ENCODE measurements at regions not wholly inside any gene's neighbourhood (a gene's known extent, or its start where the extent isn't known, plus 50 kb on each side); places are given as distances from the start of the nearest gene placed in this dataset.

- no peaks in the 10 kb centered on the region for H3K4me1 ChIP-seq (ENCODE audit: insufficient read depth)
- H3K27ac Mint-ChIP-seq, result no peak overlapping the region
- peaks cover 92% of the 10 kb centered on the region for H3K9me3 Mint-ChIP-seq
- H3K36me3 Mint-ChIP-seq (ENCODE audit: low read depth), result peaks cover 31% of the 10 kb centered on the region
- H3K4me3 ChIP-seq, result no peak overlapping the region
- no peak overlapping the region for H3K27ac ChIP-seq (ENCODE audit: low read depth)
- DNase-seq (ENCODE audit: low spot score) (no peak), ATAC-seq (no peak)
- no peaks in the 10 kb centered on the region for H4K20me1 ChIP-seq (replicated peaks; ENCODE audit: insufficient read depth)
- H3K4me3 Mint-ChIP-seq, result no peak overlapping the region
- no peaks in the 10 kb centered on the region for H3K9me2 ChIP-seq (ENCODE audit: insufficient read depth)
- no peak overlapping the region for H3K4me2 ChIP-seq
- no peaks in the 10 kb centered on the region for H3K27me3 ChIP-seq (ENCODE audit: insufficient read depth)
- H3K27me3 Mint-ChIP-seq (ENCODE audit: insufficient read depth, low read depth, poor library complexity), result no peaks in the 10 kb centered on the region
- H2AFZ ChIP-seq, result no peak overlapping the region
- no peaks in the 10 kb centered on the region for H3K4me1 Mint-ChIP-seq
- H3F3A ChIP-seq (replicated peaks; ENCODE audit: low read depth), result no peaks in the 10 kb centered on the region
- no peaks in the 10 kb centered on the region for H3K79me2 ChIP-seq (replicated peaks; ENCODE audit: insufficient read depth)
- peaks cover 13% of the 10 kb centered on the region; the same call in 1 of the 2 replicates for H3K36me3 ChIP-seq (ENCODE audit: insufficient read depth)
- no peak for TF ChIP-seq EZH2phosphoT487 (IDR thresholded peaks at IDR 0.05; ENCODE audit: unreplicated experiment)
- no peak for TF ChIP-seq ZNF331 (CRISPR knock-in tag; IDR thresholded peaks at IDR 0.05; ENCODE audit: low read depth)
These were observed 107.6 kb upstream of the TUBA3C start for GRCh38 chr13:19289180-19289579.

- Mint-ChIP-seq H3K4me1 (no peaks in the 10 kb centered on the region), H3K4me3 (no peak overlapping the region), H3K36me3 (ENCODE audit: low read depth) (peaks cover 35% of the 10 kb centered on the region), H3K27ac (no peak overlapping the region), H3K9me3 (peaks cover 92% of the 10 kb centered on the region), H3K27me3 (ENCODE audit: insufficient read depth, low read depth, poor library complexity) (peaks cover 7% of the 10 kb centered on the region)
- Histone ChIP-seq H3K27me3 (ENCODE audit: insufficient read depth) (no peaks in the 10 kb centered on the region), H3F3A (replicated peaks; ENCODE audit: low read depth) (no peaks in the 10 kb centered on the region), H3K36me3 (ENCODE audit: insufficient read depth) (no peaks in the 10 kb centered on the region; the same call in 1 of the 2 replicates), H2AFZ (no peak overlapping the region), H3K4me2 (no peak overlapping the region), H3K4me3 (no peak overlapping the region), H4K20me1 (replicated peaks; ENCODE audit: insufficient read depth) (no peaks in the 10 kb centered on the region), H3K9me2 (ENCODE audit: insufficient read depth) (no peaks in the 10 kb centered on the region), H3K79me2 (replicated peaks; ENCODE audit: insufficient read depth) (no peaks in the 10 kb centered on the region), H3K27ac (ENCODE audit: low read depth) (no peak overlapping the region), H3K4me1 (ENCODE audit: insufficient read depth) (no peaks in the 10 kb centered on the region)
- ATAC-seq, result no peak
- no peak for DNase-seq (ENCODE audit: low spot score)
- TF ChIP-seq EZH2 (IDR thresholded peaks at IDR 0.05; ENCODE audit: low read depth, unreplicated experiment) (no peak), ETS1 (IDR thresholded peaks at IDR 0.05) (no peak), ZNF331 (CRISPR knock-in tag; IDR thresholded peaks at IDR 0.05; ENCODE audit: low read depth) (no peak), REST (IDR thresholded peaks at IDR 0.05; ENCODE audit: unreplicated experiment) (no peak), STAT1 (IDR thresholded peaks at IDR 0.05; ENCODE audit: unreplicated experiment) (no peak), POLR2AphosphoS5 (IDR thresholded peaks at IDR 0.05; ENCODE audit: low read depth) (no peak), ZNF462 (CRISPR knock-in tag; IDR thresholded peaks at IDR 0.05) (no peak), EZH2phosphoT487 (IDR thresholded peaks at IDR 0.05; ENCODE audit: unreplicated experiment) (no peak), ZNF114 (CRISPR knock-in tag; IDR thresholded peaks at IDR 0.05) (no peak), JUNB (IDR thresholded peaks at IDR 0.05; ENCODE audit: unreplicated experiment) (no peak), NANOG (IDR thresholded peaks at IDR 0.05; ENCODE audit: borderline replicate concordance) (no peak), CREB1 (CRISPR knock-in tag; IDR thresholded peaks at IDR 0.05; ENCODE audit: low read depth) (no peak)
These were observed 102.2 kb upstream of the TUBA3C start for GRCh38 chr13:19283836-19284235.
